ENCODE measurements at regions not wholly inside any gene's neighbourhood (a gene's known extent, or its start where the extent isn't known, plus 50 kb on each side); places are given as distances from the start of the nearest gene placed in this dataset.

GRCh38 chr9:91073049-91073810, 271.6 kb downstream of the SYK start:
- DNase-seq, result no peak

- no peak for DNase-seq
Observed at GRCh38 chr9:91073811-91074771, 272.5 kb downstream of the SYK start.

- DNase-seq, result no peak
Observed at GRCh38 chr9:91074866-91075265, 273.2 kb downstream of the SYK start.

- no peak for DNase-seq
Observed at GRCh38 chr9:91075279-91075678, 273.7 kb downstream of the SYK start.

- DNase-seq, result no peak
Observed at GRCh38 chr9:91077624-91078368, 276.2 kb downstream of the SYK start.

GRCh38 chr9:91078369-91078695, 276.7 kb downstream of the SYK start:
- DNase-seq, result no peak

GRCh38 chr9:91082731-91083130, 279.0 kb downstream of the AUH start:
- DNase-seq, result no peak

- no peak for DNase-seq
Observed at GRCh38 chr9:91084896-91085516, 276.7 kb downstream of the AUH start.

- DNase-seq, result no peak
Observed at GRCh38 chr9:91085517-91086291, 276.0 kb downstream of the AUH start.

GRCh38 chr9:91086657-91087461, 274.9 kb downstream of the AUH start:
- no peak for DNase-seq

GRCh38 chr9:91087462-91087759, 274.3 kb downstream of the AUH start:
- no peak for DNase-seq

- DNase-seq, result no peak
Observed at GRCh38 chr9:91089405-91090129, 272.2 kb downstream of the AUH start.

GRCh38 chr9:91090130-91090410, 271.6 kb downstream of the AUH start:
- DNase-seq, result no peak

- DNase-seq, result no peak
Observed at GRCh38 chr9:91092214-91092613, 269.5 kb downstream of the AUH start.

GRCh38 chr9:91094324-91095088, 267.2 kb downstream of the AUH start:
- no peak for DNase-seq

- no peak for DNase-seq
Observed at GRCh38 chr9:91098203-91098850, 263.4 kb downstream of the AUH start.

- DNase-seq, result no peak
Observed at GRCh38 chr9:91099436-91099835, 262.3 kb downstream of the AUH start.

GRCh38 chr9:91100878-91101450, 260.8 kb downstream of the AUH start:
- no peak for DNase-seq

GRCh38 chr9:91101611-91102168, 260.0 kb downstream of the AUH start:
- no peak for DNase-seq
